ENCODE measurements at regions not wholly inside any gene's neighbourhood (a gene's known extent, or its start where the extent isn't known, plus 50 kb on each side); places are given as distances from the start of the nearest gene placed in this dataset.

- no peaks in the 10 kb centered on the region for H3K36me3 ChIP-seq (ENCODE audit: insufficient read depth, low read length, poor library complexity, severe bottlenecking)
- ChIA-PET CTCF (no interaction called here), POLR2A (ENCODE audit: low non-redundant PET) (no interaction called here)
- H3K9me3 ChIP-seq (ENCODE audit: low read depth, low read length, poor library complexity, severe bottlenecking): no peaks in the 10 kb centered on the region
- no peak for TF ChIP-seq EZH2 (IDR thresholded peaks at IDR 0.05; ENCODE audit: borderline replicate concordance, low read depth, low read length, poor library complexity, severe bottlenecking)
- no peak for TF ChIP-seq CTCF (conservative IDR thresholded peaks at IDR 0.05; ENCODE audit: low read depth, low read length)
- no peaks in the 10 kb centered on the region for H3K4me1 ChIP-seq (ENCODE audit: insufficient read depth, low read length, poor library complexity, severe bottlenecking)
- H3K4me3 ChIP-seq (ENCODE audit: low read depth, low read length, poor library complexity, severe bottlenecking): no peak overlapping the region
- no peak for DNase-seq (ENCODE audit: low spot score)
- no peaks in the 10 kb centered on the region for H3K27me3 ChIP-seq (replicated peaks; ENCODE audit: insufficient read depth, low read depth, low read length, poor library complexity)
- no peak overlapping the region for H3K27ac ChIP-seq (ENCODE audit: low read depth, low read length, poor library complexity, severe bottlenecking)
- BruUV-seq (replicated peaks): no TSS peak
- intact Hi-C loops (cut with micrococcal nuclease; ENCODE audit: unreplicated experiment): no loop called here
Measured at GRCh38 chr18:22883179-22883578, 49.9 kb upstream of the RBBP8 start.
